Left lung (tissue), 4 donors: ENCODE measurements at regions not wholly inside any gene's neighbourhood (a gene's known extent, or its start where the extent isn't known, plus 50 kb on each side); places are given as distances from the start of the nearest gene placed in this dataset.
A peak's percentile ranks its signal among the peaks of the same experiment; 100 is the strongest.

Experiments used
- ATAC-seq: fragments of 200-7000 bp; cut with Tn5 transposase; one replicate; pipeline ENCODE4 v1.9.1; 2020; ENCODE audit warnings: moderate library complexity
- DNase-seq, 4 donors: peaks; one replicate each; pipeline ENCODE4 v3.0.0-alpha.2; 2013 to 2020
- H3K27ac ChIP-seq, 2 donors: fragments of 200-600 bp; sonication (generic) in 1 of 2; one replicate each; pipeline versions ENCODE4 v1.5.0 to v1.8.0; 2020 to 2021
- H3K27me3 ChIP-seq, 2 donors: fragments of 200-600 bp; sonication (generic) in 1 of 2; one replicate each; pipeline versions ENCODE4 v1.5.0 to v1.8.0; 2020 to 2021
- H3K36me3 ChIP-seq, 2 donors: fragments of 200-600 bp; sonication (generic) in 1 of 2; one replicate each; pipeline versions ENCODE4 v1.5.0 to v1.8.0; 2020 to 2021
- H3K4me1 ChIP-seq, 2 donors: fragments of 200-600 bp; one replicate each; pipeline ENCODE4 v1.8.0; 2021
- H3K4me3 ChIP-seq, 2 donors: fragments of 200-600 bp; sonication (generic) in 1 of 2; one replicate each; pipeline versions ENCODE4 v1.5.0 to v1.8.0; 2020 to 2021; ENCODE audit warnings: mild to moderate bottlenecking in 1 of 2
- H3K9me3 ChIP-seq, 2 donors: fragments of 200-600 bp; sonication (generic) in 1 of 2; one replicate each; pipeline versions ENCODE4 v1.5.0 to v1.8.0; 2020 to 2021
- CTCF ChIP-seq, 2 donors: fragments of 200-600 bp; sonication (generic) in 1 of 2; IDR thresholded peaks; one replicate each; pipeline versions ENCODE4 v1.5.0 to v1.8.0; 2021; ENCODE audit warnings: antibody characterized with exemption in 2 of 2
- intact Hi-C, 2 donors: fragments of 100-400 bp; cut with DNase I; formaldehyde crosslinking; loops; one replicate each; pipeline versions ENCODE4 v1.11.2 to v1.14.2; 2022
- donor health status: DM: no; HTN: yes; CAD: no.
- donor health status: DM: no; HTN: no; CAD: no.

GRCh38 chr4:60809486-60809800 lies 390.7 kb upstream of the ADGRL3 start:
- ATAC-seq (no peak), DNase-seq (no peak)
- Histone ChIP-seq H3K9me3 (no peaks in the 10 kb centered on the region), H3K36me3 (no peaks in the 10 kb centered on the region), H3K4me1 (no peaks in the 10 kb centered on the region), H3K27ac (no peak overlapping the region), H3K27me3 (no peaks in the 10 kb centered on the region), H3K4me3 (no peak overlapping the region)
- no peak for TF ChIP-seq CTCF (IDR thresholded peaks at IDR 0.05)
- intact Hi-C loops = no loop called here

- DNase-seq (peak in 1 of 4 donors; percentile 4), ATAC-seq (no peak)
- H3K9me3 ChIP-seq = no peaks in the 10 kb centered on the region
- H3K27ac ChIP-seq = no peak overlapping the region
- no peaks in the 10 kb centered on the region for H3K36me3 ChIP-seq
- intact Hi-C loops = no loop called here
- TF ChIP-seq CTCF (IDR thresholded peaks at IDR 0.05) = no peak
- H3K27me3 ChIP-seq = no peaks in the 10 kb centered on the region
- no peaks in the 10 kb centered on the region for H3K4me1 ChIP-seq
- H3K4me3 ChIP-seq = no peak overlapping the region
Measured at GRCh38 chr4:60812811-60813210, 387.3 kb upstream of the ADGRL3 start.

GRCh38 chr4:60814549-60814948 lies 385.6 kb upstream of the ADGRL3 start:
- DNase-seq (no peak), ATAC-seq (no peak)
- Histone ChIP-seq H3K27me3 (no peaks in the 10 kb centered on the region), H3K4me3 (no peak overlapping the region), H3K4me1 (no peaks in the 10 kb centered on the region), H3K27ac (no peak overlapping the region), H3K36me3 (no peaks in the 10 kb centered on the region), H3K9me3 (no peaks in the 10 kb centered on the region)
- intact Hi-C loops = no loop called here
- TF ChIP-seq CTCF (IDR thresholded peaks at IDR 0.05) = no peak

- Histone ChIP-seq H3K4me1 (no peaks in the 10 kb centered on the region), H3K27ac (no peak overlapping the region), H3K27me3 (no peaks in the 10 kb centered on the region), H3K4me3 (no peak overlapping the region), H3K36me3 (no peaks in the 10 kb centered on the region), H3K9me3 (no peaks in the 10 kb centered on the region)
- DNase-seq (no peak), ATAC-seq (no peak)
- intact Hi-C loops = no loop called here
- no peak for TF ChIP-seq CTCF (IDR thresholded peaks at IDR 0.05)
Measured at GRCh38 chr4:60817609-60818008, 382.5 kb upstream of the ADGRL3 start.

- Histone ChIP-seq H3K36me3 (no peaks in the 10 kb centered on the region), H3K27ac (no peak overlapping the region), H3K9me3 (no peaks in the 10 kb centered on the region), H3K4me3 (no peak overlapping the region), H3K27me3 (no peaks in the 10 kb centered on the region), H3K4me1 (no peaks in the 10 kb centered on the region)
- DNase-seq (no peak), ATAC-seq (no peak)
- TF ChIP-seq CTCF (IDR thresholded peaks at IDR 0.05) = no peak
- intact Hi-C loops = no loop called here
Measured at GRCh38 chr4:60822986-60823385, 377.1 kb upstream of the ADGRL3 start.
